GM23338 (cell line): ENCODE measurements at regions not wholly inside any gene's neighbourhood (a gene's known extent, or its start where the extent isn't known, plus 50 kb on each side); places are given as distances from the start of the nearest gene placed in this dataset.

ENCODE experiments used
- CREB1 ChIP-seq: fragments of 250-450 bp; sonication (Bioruptor Pico); IDR thresholded peaks from 2 replicates; pipeline ENCODE4 v1.5.0; 2020; ENCODE audit warnings: low read depth, mild to moderate bottlenecking, moderate library complexity
- ETS1 ChIP-seq: IDR thresholded peaks from 2 replicates; pipeline ENCODE4 v1.6.1; 2016; ENCODE audit warnings: antibody characterized with exemption
- EZH2 ChIP-seq: fragments of 200-600 bp; sonication (generic); IDR thresholded peaks from one replicate; pipeline ENCODE4 v1.8.0; 2017; ENCODE audit warnings: antibody characterized with exemption, mild to moderate bottlenecking, low read depth; ENCODE audit not compliant: unreplicated experiment
- EZH2phosphoT487 ChIP-seq: fragments of 200-600 bp; sonication (generic); IDR thresholded peaks from one replicate; pipeline ENCODE4 v1.8.1; 2018; ENCODE audit warnings: antibody characterized with exemption; ENCODE audit not compliant: unreplicated experiment
- JUNB ChIP-seq: IDR thresholded peaks from one replicate; pipeline ENCODE4 v1.6.1; 2016; ENCODE audit warnings: antibody characterized with exemption; ENCODE audit not compliant: unreplicated experiment
- NANOG ChIP-seq: IDR thresholded peaks from 2 replicates; pipeline ENCODE4 v1.6.1; 2016; ENCODE audit warnings: antibody characterized with exemption, borderline replicate concordance
- POLR2AphosphoS5 ChIP-seq: IDR thresholded peaks from 2 replicates; pipeline ENCODE4 v1.6.1; 2016; ENCODE audit warnings: antibody characterized with exemption, low read depth
- TF ChIP-seq, protein P1 (sequence below), 2 experiments: fragments of 200-600 bp in 1 of 2; sonication (generic) in 1 of 2; conservative IDR thresholded peaks; 2 replicates each; pipeline versions ENCODE4 v1.5.1 to v1.6.1; 2016 to 2017; ENCODE audit warnings: antibody characterized with exemption in 2 of 2, low read depth in 2 of 2, mild to moderate bottlenecking in 2 of 2, moderate library complexity in 1 of 2
- TF ChIP-seq, protein P2 (sequence below): IDR thresholded peaks from one replicate; pipeline ENCODE4 v1.6.1; 2018; ENCODE audit warnings: antibody characterized with exemption; ENCODE audit not compliant: unreplicated experiment

GRCh38 chr5:52693836-52694235 lies 93.9 kb upstream of the ITGA1 start:
- TF ChIP-seq CREB1 (CRISPR knock-in tag) (no peak), EZH2 (no peak), POLR2AphosphoS5 (no peak), JUNB (no peak), NANOG (no peak), EZH2phosphoT487 (no peak), ETS1 (no peak)
- TF ChIP-seq, protein P1, sequence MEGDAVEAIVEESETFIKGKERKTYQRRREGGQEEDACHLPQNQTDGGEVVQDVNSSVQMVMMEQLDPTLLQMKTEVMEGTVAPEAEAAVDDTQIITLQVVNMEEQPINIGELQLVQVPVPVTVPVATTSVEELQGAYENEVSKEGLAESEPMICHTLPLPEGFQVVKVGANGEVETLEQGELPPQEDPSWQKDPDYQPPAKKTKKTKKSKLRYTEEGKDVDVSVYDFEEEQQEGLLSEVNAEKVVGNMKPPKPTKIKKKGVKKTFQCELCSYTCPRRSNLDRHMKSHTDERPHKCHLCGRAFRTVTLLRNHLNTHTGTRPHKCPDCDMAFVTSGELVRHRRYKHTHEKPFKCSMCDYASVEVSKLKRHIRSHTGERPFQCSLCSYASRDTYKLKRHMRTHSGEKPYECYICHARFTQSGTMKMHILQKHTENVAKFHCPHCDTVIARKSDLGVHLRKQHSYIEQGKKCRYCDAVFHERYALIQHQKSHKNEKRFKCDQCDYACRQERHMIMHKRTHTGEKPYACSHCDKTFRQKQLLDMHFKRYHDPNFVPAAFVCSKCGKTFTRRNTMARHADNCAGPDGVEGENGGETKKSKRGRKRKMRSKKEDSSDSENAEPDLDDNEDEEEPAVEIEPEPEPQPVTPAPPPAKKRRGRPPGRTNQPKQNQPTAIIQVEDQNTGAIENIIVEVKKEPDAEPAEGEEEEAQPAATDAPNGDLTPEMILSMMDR (conservative IDR thresholded peaks at IDR 0.05; ENCODE audit: low read depth in 2 of 2), result no peak
- TF ChIP-seq, protein P2, sequence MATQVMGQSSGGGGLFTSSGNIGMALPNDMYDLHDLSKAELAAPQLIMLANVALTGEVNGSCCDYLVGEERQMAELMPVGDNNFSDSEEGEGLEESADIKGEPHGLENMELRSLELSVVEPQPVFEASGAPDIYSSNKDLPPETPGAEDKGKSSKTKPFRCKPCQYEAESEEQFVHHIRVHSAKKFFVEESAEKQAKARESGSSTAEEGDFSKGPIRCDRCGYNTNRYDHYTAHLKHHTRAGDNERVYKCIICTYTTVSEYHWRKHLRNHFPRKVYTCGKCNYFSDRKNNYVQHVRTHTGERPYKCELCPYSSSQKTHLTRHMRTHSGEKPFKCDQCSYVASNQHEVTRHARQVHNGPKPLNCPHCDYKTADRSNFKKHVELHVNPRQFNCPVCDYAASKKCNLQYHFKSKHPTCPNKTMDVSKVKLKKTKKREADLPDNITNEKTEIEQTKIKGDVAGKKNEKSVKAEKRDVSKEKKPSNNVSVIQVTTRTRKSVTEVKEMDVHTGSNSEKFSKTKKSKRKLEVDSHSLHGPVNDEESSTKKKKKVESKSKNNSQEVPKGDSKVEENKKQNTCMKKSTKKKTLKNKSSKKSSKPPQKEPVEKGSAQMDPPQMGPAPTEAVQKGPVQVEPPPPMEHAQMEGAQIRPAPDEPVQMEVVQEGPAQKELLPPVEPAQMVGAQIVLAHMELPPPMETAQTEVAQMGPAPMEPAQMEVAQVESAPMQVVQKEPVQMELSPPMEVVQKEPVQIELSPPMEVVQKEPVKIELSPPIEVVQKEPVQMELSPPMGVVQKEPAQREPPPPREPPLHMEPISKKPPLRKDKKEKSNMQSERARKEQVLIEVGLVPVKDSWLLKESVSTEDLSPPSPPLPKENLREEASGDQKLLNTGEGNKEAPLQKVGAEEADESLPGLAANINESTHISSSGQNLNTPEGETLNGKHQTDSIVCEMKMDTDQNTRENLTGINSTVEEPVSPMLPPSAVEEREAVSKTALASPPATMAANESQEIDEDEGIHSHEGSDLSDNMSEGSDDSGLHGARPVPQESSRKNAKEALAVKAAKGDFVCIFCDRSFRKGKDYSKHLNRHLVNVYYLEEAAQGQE, result no peak
